Neural crest cell (in vitro differentiated cells): ENCODE measurements at regions not wholly inside any gene's neighbourhood (a gene's known extent, or its start where the extent isn't known, plus 50 kb on each side); places are given as distances from the start of the nearest gene placed in this dataset.

Source experiments
- DNase-seq: peaks from one replicate; pipeline ENCODE4 v3.0.0; 2021; ENCODE audit warnings: low read depth, mixed read lengths, low spot score
- H3K27ac Mint-ChIP-seq: one replicate; pipeline ENCODE4 v1.8.0; 2021; ENCODE audit warnings: mild to moderate bottlenecking, mixed read lengths; ENCODE audit not compliant: unreplicated experiment
- H3K27me3 Mint-ChIP-seq: 2 replicates; pipeline ENCODE4 v1.8.0; 2021; ENCODE audit warnings: low read depth, mild to moderate bottlenecking, mixed read lengths
- H3K36me3 Mint-ChIP-seq: 2 replicates; pipeline ENCODE4 v1.8.0; 2021; ENCODE audit warnings: low read depth, mild to moderate bottlenecking, mixed read lengths
- H3K4me1 Mint-ChIP-seq: 2 replicates; pipeline ENCODE4 v1.8.0; 2021; ENCODE audit warnings: mixed read lengths
- H3K4me3 Mint-ChIP-seq: one replicate; pipeline ENCODE4 v1.8.0; 2021; ENCODE audit warnings: mild to moderate bottlenecking, mixed read lengths
- H3K9me3 Mint-ChIP-seq: 2 replicates; pipeline ENCODE4 v1.8.0; 2021; ENCODE audit warnings: mixed read lengths
- CTCF ChIP-seq: fragments of 200-600 bp; sonication (generic); conservative IDR thresholded peaks from 2 replicates; pipeline ENCODE4 v1.5.0; 2021; ENCODE audit warnings: antibody characterized with exemption, mild to moderate bottlenecking

DNA sequence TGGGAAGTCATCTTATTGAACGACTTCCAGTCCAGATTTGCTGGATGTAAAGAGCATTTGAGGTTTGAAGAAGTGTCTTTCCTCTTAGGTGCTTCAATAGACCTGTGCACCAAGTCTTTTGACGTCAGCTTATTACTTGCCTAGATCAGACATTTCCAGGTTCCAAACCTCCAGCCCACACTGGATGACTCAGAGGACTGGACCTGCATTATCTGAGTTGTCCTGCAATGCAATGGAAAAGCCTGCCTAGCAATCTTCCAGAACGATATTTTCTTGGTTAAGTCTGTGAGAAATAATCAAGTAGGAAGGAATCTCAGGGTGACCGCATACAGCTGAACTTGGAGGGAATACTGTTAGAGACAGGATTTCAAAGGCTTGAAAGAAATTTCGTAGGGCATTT, 147.2 kb upstream of the MOCS2 start:
- H3K27me3 Mint-ChIP-seq = no peaks in the 10 kb centered on the region
- no peaks in the 10 kb centered on the region for H3K4me1 Mint-ChIP-seq
- DNase-seq = no peak
- no peak for TF ChIP-seq CTCF
- no peak overlapping the region for H3K4me3 Mint-ChIP-seq
- no peak overlapping the region for H3K27ac Mint-ChIP-seq
- H3K36me3 Mint-ChIP-seq = no peaks in the 10 kb centered on the region
- H3K9me3 Mint-ChIP-seq = peaks cover 2% of the 10 kb centered on the region

DNA sequence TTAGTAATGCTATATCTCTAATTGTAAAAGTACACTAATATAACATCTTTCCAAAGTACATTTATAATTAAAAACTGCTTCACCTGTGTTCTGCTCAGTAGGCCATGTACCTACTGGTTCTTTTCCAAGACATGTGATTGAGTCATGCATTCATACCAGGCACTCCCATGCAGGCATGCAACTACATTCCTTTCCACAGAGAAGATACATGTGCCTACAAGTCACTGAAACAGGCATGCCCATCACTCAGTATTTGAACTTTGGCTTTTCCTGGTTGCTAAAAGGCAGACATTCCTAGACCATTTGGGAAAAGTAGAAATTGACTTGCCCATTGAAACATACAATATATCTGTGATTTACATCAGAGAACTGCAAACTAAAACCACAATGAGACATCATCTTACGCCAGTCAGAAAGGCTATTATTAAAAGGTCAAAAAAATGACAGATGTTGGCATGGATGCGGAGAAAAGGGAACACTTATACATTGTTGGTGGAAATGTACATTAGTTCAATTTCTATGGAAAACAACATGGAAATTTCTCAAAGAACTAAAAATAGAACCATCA, 148.3 kb upstream of the MOCS2 start:
- TF ChIP-seq CTCF = no peak
- H3K4me1 Mint-ChIP-seq = no peaks in the 10 kb centered on the region
- H3K36me3 Mint-ChIP-seq = no peaks in the 10 kb centered on the region
- no peak for DNase-seq
- no peaks in the 10 kb centered on the region for H3K27me3 Mint-ChIP-seq
- H3K27ac Mint-ChIP-seq = no peak overlapping the region
- H3K4me3 Mint-ChIP-seq = no peak overlapping the region
- H3K9me3 Mint-ChIP-seq = peaks cover 2% of the 10 kb centered on the region

DNA sequence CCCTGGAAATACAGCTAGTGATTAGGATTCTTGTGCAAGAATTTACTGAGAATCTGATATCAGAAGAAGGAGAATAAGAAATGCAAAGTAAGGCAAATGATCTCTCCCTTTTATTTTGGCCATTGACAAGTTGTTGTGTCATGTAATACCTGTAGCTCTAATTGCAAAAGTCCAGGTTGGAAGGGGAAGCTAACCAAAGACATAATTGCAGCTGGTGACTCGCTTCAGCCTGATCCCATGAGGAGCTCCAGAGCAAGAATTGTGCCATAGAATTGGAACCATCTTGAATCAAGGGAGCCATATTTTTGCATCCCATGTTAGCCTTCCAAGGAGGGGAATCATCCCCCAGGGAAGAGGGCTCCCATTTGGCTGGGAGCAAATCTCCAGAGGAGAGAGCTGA, 149.6 kb upstream of the MOCS2 start:
- Mint-ChIP-seq H3K27me3 (no peaks in the 10 kb centered on the region), H3K4me1 (no peaks in the 10 kb centered on the region), H3K36me3 (no peaks in the 10 kb centered on the region), H3K4me3 (no peak overlapping the region), H3K27ac (no peak overlapping the region), H3K9me3 (peaks cover 2% of the 10 kb centered on the region)
- DNase-seq = no peak
- no peak for TF ChIP-seq CTCF

DNA sequence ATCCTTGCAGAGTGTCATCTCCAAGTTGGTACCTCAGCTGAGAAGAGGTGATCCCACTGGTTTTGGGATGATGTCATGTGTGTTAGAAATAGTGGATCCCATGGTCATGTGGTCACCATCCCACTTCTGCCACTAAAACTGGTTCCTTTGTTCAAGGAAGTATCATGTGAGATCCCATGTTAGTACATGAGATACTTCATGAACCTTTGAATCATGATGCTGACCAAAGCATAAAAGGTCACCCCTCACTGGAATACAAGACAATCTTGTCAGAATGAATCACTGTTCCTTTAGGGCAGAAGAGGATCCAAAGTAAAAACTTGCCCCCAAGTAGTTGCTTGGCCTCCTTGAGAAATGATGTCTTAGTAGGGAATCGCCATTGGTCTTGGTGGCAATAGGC, 150.9 kb upstream of the MOCS2 start:
- Mint-ChIP-seq H3K27me3 (no peaks in the 10 kb centered on the region), H3K4me3 (no peak overlapping the region), H3K4me1 (no peaks in the 10 kb centered on the region), H3K36me3 (no peaks in the 10 kb centered on the region), H3K27ac (no peak overlapping the region), H3K9me3 (peaks cover 2% of the 10 kb centered on the region)
- TF ChIP-seq CTCF = no peak
- DNase-seq = no peak

DNA sequence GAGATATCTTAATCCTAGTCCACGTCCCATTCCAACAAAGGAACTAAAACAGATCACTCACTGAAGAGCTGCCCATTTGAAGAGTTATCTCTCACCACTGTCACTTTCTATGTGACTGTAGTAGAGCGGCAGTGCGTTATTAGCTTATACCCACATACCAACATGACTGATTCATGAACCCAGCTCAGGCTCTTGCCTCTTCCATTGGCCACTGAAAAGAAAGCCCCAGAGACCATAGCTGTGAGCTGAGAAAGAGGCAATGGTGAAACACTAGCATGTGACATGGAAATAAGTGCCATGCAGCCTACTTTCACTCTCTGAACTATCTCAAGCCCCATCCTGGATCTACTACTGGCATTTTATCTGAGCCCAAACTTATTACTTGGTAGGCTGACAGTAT, 151.7 kb upstream of the MOCS2 start:
- H3K4me1 Mint-ChIP-seq = no peaks in the 10 kb centered on the region
- no peak overlapping the region for H3K27ac Mint-ChIP-seq
- peaks cover 2% of the 10 kb centered on the region for H3K9me3 Mint-ChIP-seq
- no peaks in the 10 kb centered on the region for H3K36me3 Mint-ChIP-seq
- no peak for DNase-seq
- H3K27me3 Mint-ChIP-seq = no peaks in the 10 kb centered on the region
- no peak overlapping the region for H3K4me3 Mint-ChIP-seq
- no peak for TF ChIP-seq CTCF
